HEK293T (cell line): ENCODE measurements at regions not wholly inside any gene's neighbourhood (a gene's known extent, or its start where the extent isn't known, plus 50 kb on each side); places are given as distances from the start of the nearest gene placed in this dataset.

Experiments
- CTCF ChIA-PET: fragments of 350-600 bp; formaldehyde crosslinking; extraction: SDS; loops from one replicate; lab custom pipeline; 2021; ENCODE audit warnings: antibody characterized with exemption, inconsistent platforms; lab: Yijun Ruan, JAX
- POLR2A ChIA-PET: fragments of 350-600 bp; formaldehyde crosslinking; extraction: SDS; loops from one replicate; lab custom pipeline; 2020; ENCODE audit warnings: antibody characterized with exemption, inconsistent platforms; lab: Yijun Ruan, JAX
- DNase-seq: peaks from one replicate; pipeline ENCODE4 v3.0.0; 2012; ENCODE audit warnings: mixed read lengths; ENCODE audit errors: extremely low spot score
- ARNT ChIP-seq: fragments of 450-650 bp; IDR thresholded peaks from 2 replicates; pipeline ENCODE4 v1.6.1; 2017; ENCODE audit warnings: mild to moderate bottlenecking
- BHLHE40 ChIP-seq: fragments of 450-650 bp; IDR thresholded peaks from 2 replicates; pipeline ENCODE4 v1.6.1; 2016; ENCODE audit warnings: mild to moderate bottlenecking, moderate library complexity, borderline replicate concordance
- CTBP1 ChIP-seq: fragments of 450-650 bp; IDR thresholded peaks from 2 replicates; pipeline ENCODE4 v1.6.1; 2016; ENCODE audit warnings: borderline replicate concordance
- ELF4 ChIP-seq: fragments of 450-650 bp; IDR thresholded peaks from 2 replicates; pipeline ENCODE4 v1.6.1; 2017; ENCODE audit warnings: antibody characterized with exemption
- FOXA1 ChIP-seq: fragments of 450-650 bp; IDR thresholded peaks from 2 replicates; pipeline ENCODE4 v1.6.1; 2016; ENCODE audit warnings: mild to moderate bottlenecking
- FOXK2 ChIP-seq: fragments of 450-650 bp; IDR thresholded peaks from 2 replicates; pipeline ENCODE4 v1.6.1; 2016; ENCODE audit warnings: mild to moderate bottlenecking
- FOXM1 ChIP-seq: fragments of 450-650 bp; IDR thresholded peaks from 2 replicates; pipeline ENCODE4 v1.6.1; 2017; ENCODE audit warnings: mild to moderate bottlenecking, borderline replicate concordance
- HDGF ChIP-seq: fragments of 450-650 bp; IDR thresholded peaks from 2 replicates; pipeline ENCODE4 v1.6.1; 2017; ENCODE audit warnings: antibody characterized with exemption, borderline replicate concordance
- L3MBTL2 ChIP-seq: fragments of 450-650 bp; conservative IDR thresholded peaks from 2 replicates; pipeline ENCODE4 v1.6.1; 2016; ENCODE audit warnings: mild to moderate bottlenecking
- LEF1 ChIP-seq: fragments of 450-650 bp; IDR thresholded peaks from 2 replicates; pipeline ENCODE4 v1.6.1; 2017; ENCODE audit warnings: mild to moderate bottlenecking, borderline replicate concordance
- NFRKB ChIP-seq: fragments of 450-650 bp; IDR thresholded peaks from 2 replicates; pipeline ENCODE4 v1.6.1; 2016; ENCODE audit warnings: mild to moderate bottlenecking, moderate library complexity
- PKNOX1 ChIP-seq: fragments of 450-650 bp; IDR thresholded peaks from 2 replicates; pipeline ENCODE4 v1.6.1; 2016
- SP1 ChIP-seq: fragments of 450-650 bp; IDR thresholded peaks from 2 replicates; pipeline ENCODE4 v1.6.1; 2017
- SUZ12 ChIP-seq: fragments of 450-650 bp; IDR thresholded peaks from 2 replicates; pipeline ENCODE4 v1.6.1; 2016; ENCODE audit warnings: mild to moderate bottlenecking
- TARDBP ChIP-seq: fragments of 450-650 bp; IDR thresholded peaks from 2 replicates; pipeline ENCODE4 v1.6.1; 2016
- ZNF384 ChIP-seq: fragments of 450-650 bp; IDR thresholded peaks from 2 replicates; pipeline ENCODE4 v1.6.1; 2016

GRCh38 chr13:104281910-104282309 lies 1215.7 kb upstream of the SLC10A2 start:
- no peak for TF ChIP-seq FOXM1
- POLR2A ChIA-PET: no interaction called here
- CTCF ChIA-PET: no interaction called here

GRCh38 chr13:104270731-104271130 lies 1204.5 kb upstream of the SLC10A2 start:
- TF ChIP-seq CTBP1 (no peak), PKNOX1 (no peak), NFRKB (no peak), ARNT (no peak), BHLHE40 (no peak), L3MBTL2 (no peak), FOXA1 (no peak), FOXK2 (no peak), FOXM1 (no peak), HDGF (no peak), ELF4 (no peak), SP1 (no peak), SUZ12 (no peak), TARDBP (no peak), ZNF384 (no peak), LEF1 (no peak)
- POLR2A ChIA-PET: no interaction called here
- CTCF ChIA-PET: no interaction called here
- DNase-seq: no peak

More at GRCh38 chr13:104281910-104282309, 1215.7 kb upstream of the SLC10A2 start:
- DNase-seq: no peak

- POLR2A ChIA-PET: no interaction called here
- DNase-seq: no peak
- CTCF ChIA-PET: no interaction called here
- no peak for TF ChIP-seq HDGF
- no peak for TF ChIP-seq FOXK2
- no peak for TF ChIP-seq SP1
- no peak for TF ChIP-seq BHLHE40
- TF ChIP-seq FOXM1: no peak
- no peak for TF ChIP-seq LEF1
- TF ChIP-seq TARDBP: no peak
- TF ChIP-seq PKNOX1: no peak
- no peak for TF ChIP-seq NFRKB
- TF ChIP-seq FOXA1: no peak
- TF ChIP-seq CTBP1: no peak
- no peak for TF ChIP-seq ELF4
- TF ChIP-seq ZNF384: no peak
- TF ChIP-seq ARNT: no peak
- no peak for TF ChIP-seq SUZ12
- TF ChIP-seq L3MBTL2: no peak
Observed at GRCh38 chr13:104267206-104267811, 1201.1 kb upstream of the SLC10A2 start.

- no peak for DNase-seq
- TF ChIP-seq FOXM1: no peak
- no peak for TF ChIP-seq ZNF384
- TF ChIP-seq TARDBP: no peak
- no peak for TF ChIP-seq LEF1
- TF ChIP-seq ARNT: no peak
- TF ChIP-seq CTBP1: no peak
- no peak for TF ChIP-seq HDGF
- no peak for TF ChIP-seq FOXK2
- POLR2A ChIA-PET: no interaction called here
- CTCF ChIA-PET: interaction anchor here (1.1 kb wide), 1 partner anchor 9 kb away, joined by 3 read pairs; no protein-coding TSS in a partner anchor
Observed at GRCh38 chr13:104256701-104257100, 1190.5 kb upstream of the SLC10A2 start.

DNA sequence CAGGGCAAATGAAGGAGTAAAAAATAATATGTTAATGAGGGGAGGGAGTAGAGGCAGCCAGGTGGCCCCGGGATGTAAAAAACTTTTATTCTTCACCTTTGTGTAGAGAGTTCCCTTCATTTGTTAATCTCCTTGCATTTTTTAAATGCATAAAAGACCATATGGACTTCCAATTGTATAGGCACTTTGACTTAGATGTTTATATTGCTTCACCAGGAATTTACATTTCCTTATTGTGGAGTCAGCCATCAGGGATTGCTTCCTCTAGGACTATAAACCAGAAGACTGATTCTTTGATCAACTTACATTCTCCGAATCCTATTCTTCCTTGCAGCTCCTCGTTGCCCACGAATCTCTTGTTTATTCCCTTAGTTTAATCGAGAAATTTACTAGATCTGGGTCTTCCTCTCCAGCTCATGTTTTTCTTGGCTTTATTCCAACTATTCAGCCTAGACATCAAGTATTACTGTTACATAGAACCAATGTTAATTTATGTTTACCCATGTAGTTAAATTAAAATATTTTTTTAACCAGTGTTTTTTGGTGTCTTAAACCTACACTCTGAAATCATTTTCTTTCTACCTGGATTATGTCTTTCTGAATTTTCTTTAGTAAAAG lies 1187.0 kb upstream of the SLC10A2 start:
- no peak for DNase-seq
- ChIA-PET POLR2A (no interaction called here), CTCF (no interaction called here)
- no peak for TF ChIP-seq HDGF
- no peak for TF ChIP-seq PKNOX1
- TF ChIP-seq SUZ12: no peak

DNA sequence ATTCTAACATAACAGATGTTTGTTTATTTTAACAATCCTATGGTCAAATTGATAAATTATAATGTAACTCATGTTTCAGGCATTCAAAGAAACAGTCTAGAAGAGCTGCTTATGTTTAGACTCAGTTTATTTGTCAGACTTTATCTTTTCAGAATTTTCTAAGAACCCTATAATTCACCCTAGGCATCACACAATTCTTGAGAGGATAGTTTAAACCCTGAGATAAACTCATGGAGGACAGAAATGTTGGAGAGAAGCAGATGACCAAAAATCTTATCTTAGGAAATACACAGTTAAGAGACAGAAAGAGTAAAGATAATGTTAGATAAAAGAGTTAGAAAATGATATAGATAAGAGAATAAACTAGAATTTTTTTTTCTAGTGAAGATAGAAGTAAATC lies 1185.7 kb upstream of the SLC10A2 start:
- DNase-seq: no peak
- ChIA-PET CTCF (no interaction called here), POLR2A (no interaction called here)
- no peak for TF ChIP-seq NFRKB
- no peak for TF ChIP-seq L3MBTL2
- TF ChIP-seq ZNF384: no peak
- no peak for TF ChIP-seq TARDBP
- TF ChIP-seq ARNT: no peak
- TF ChIP-seq HDGF: no peak

GRCh38 chr13:104246955-104247354 lies 1180.7 kb upstream of the SLC10A2 start:
- POLR2A ChIA-PET: no interaction called here
- CTCF ChIA-PET: no interaction called here
- TF ChIP-seq TARDBP (no peak), PKNOX1 (no peak), HDGF (no peak), ELF4 (no peak), SUZ12 (no peak), SP1 (no peak), ZNF384 (no peak), FOXM1 (no peak), LEF1 (no peak), CTBP1 (no peak)
- no peak for DNase-seq
